Transverse colon (tissue), 4 donors: ENCODE measurements at regions not wholly inside any gene's neighbourhood (a gene's known extent, or its start where the extent isn't known, plus 50 kb on each side); places are given as distances from the start of the nearest gene placed in this dataset.

ENCODE experiments used
- EP300 ChIP-seq: sonication (generic); formaldehyde crosslinking; IDR thresholded peaks from one replicate; pipeline ENCODE4 v1.6.1; 2017; ENCODE audit warnings: antibody characterized with exemption, low read depth
- POLR2AphosphoS5 ChIP-seq, 3 donors: sonication (generic); formaldehyde crosslinking; IDR thresholded peaks; one replicate each; pipeline ENCODE4 v1.6.1; 2016; ENCODE audit warnings: antibody characterized with exemption in 3 of 3
- TF ChIP-seq, protein P1 (sequence below), 5 experiments: fragments of 200-600 bp in 3 of 5; fragments of 450-650 bp in 2 of 5; sonication (generic) in 3 of 5; IDR thresholded peaks; 1 replicate in 2 of 5; 2 replicates in 3 of 5; pipeline ENCODE4 v1.5.1; 2016 to 2017; ENCODE audit warnings: antibody characterized with exemption in 5 of 5, inconsistent platforms in 3 of 5, mild to moderate bottlenecking in 2 of 5, moderate library complexity in 1 of 5

GRCh38 chr11:29449281-29450074 lies 567.4 kb downstream of the KCNA4 start:
- TF ChIP-seq POLR2AphosphoS5 (IDR thresholded peaks at IDR 0.05) (no peak), EP300 (no peak)
- TF ChIP-seq, protein P1, sequence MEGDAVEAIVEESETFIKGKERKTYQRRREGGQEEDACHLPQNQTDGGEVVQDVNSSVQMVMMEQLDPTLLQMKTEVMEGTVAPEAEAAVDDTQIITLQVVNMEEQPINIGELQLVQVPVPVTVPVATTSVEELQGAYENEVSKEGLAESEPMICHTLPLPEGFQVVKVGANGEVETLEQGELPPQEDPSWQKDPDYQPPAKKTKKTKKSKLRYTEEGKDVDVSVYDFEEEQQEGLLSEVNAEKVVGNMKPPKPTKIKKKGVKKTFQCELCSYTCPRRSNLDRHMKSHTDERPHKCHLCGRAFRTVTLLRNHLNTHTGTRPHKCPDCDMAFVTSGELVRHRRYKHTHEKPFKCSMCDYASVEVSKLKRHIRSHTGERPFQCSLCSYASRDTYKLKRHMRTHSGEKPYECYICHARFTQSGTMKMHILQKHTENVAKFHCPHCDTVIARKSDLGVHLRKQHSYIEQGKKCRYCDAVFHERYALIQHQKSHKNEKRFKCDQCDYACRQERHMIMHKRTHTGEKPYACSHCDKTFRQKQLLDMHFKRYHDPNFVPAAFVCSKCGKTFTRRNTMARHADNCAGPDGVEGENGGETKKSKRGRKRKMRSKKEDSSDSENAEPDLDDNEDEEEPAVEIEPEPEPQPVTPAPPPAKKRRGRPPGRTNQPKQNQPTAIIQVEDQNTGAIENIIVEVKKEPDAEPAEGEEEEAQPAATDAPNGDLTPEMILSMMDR (IDR thresholded peaks at IDR 0.05): no peak
